ENCODE measurements at regions not wholly inside any gene's neighbourhood (a gene's known extent, or its start where the extent isn't known, plus 50 kb on each side); places are given as distances from the start of the nearest gene placed in this dataset.

- no peak for DNase-seq (ENCODE audit: low read depth)
- CTCF ChIA-PET: no interaction called here
- H3K27me3 ChIP-seq (ENCODE audit: control insufficient read depth, insufficient read depth, low read length): no peaks in the 10 kb centered on the region
- no peaks in the 10 kb centered on the region for H3K36me3 ChIP-seq (ENCODE audit: control insufficient read depth, insufficient read depth, low read length)
- no peak for TF ChIP-seq CTCF (IDR thresholded peaks at IDR 0.05; ENCODE audit: insufficient read depth, low read depth, low read length)
- no peak overlapping the region for H3K4me3 ChIP-seq (ENCODE audit: low read depth, low read length)
- POLR2A ChIA-PET: no interaction called here
Observed at GRCh38 chr5:91722736-91723467, 339.8 kb upstream of the ARRDC3 start.

GRCh38 chr5:91712718-91713117 is 329.6 kb upstream of the ARRDC3 start:
- CTCF ChIA-PET: no interaction called here
- Histone ChIP-seq H3K4me3 (ENCODE audit: low read depth, low read length) (no peak overlapping the region), H3K27me3 (ENCODE audit: control insufficient read depth, insufficient read depth, low read length) (no peaks in the 10 kb centered on the region), H3K36me3 (ENCODE audit: control insufficient read depth, insufficient read depth, low read length) (no peaks in the 10 kb centered on the region)
- POLR2A ChIA-PET: no interaction called here
- DNase-seq (ENCODE audit: low read depth): no peak
- no peak for TF ChIP-seq CTCF (IDR thresholded peaks at IDR 0.05; ENCODE audit: insufficient read depth, low read depth, low read length)

- Histone ChIP-seq H3K4me3 (ENCODE audit: low read depth, low read length) (no peak overlapping the region), H3K27me3 (ENCODE audit: control insufficient read depth, insufficient read depth, low read length) (no peaks in the 10 kb centered on the region), H3K36me3 (ENCODE audit: control insufficient read depth, insufficient read depth, low read length) (no peaks in the 10 kb centered on the region)
- DNase-seq (ENCODE audit: low read depth): no peak
- ChIA-PET POLR2A (no interaction called here), CTCF (interaction anchor here (0.6 kb wide), 1 partner anchor 1298 kb away, joined by 3 read pairs; the partner anchor contains the start of gene CETN3)
- no peak for TF ChIP-seq CTCF (IDR thresholded peaks at IDR 0.05; ENCODE audit: insufficient read depth, low read depth, low read length)
Observed at GRCh38 chr5:91707521-91707841, 324.4 kb upstream of the ARRDC3 start.

- CTCF ChIA-PET: no interaction called here
- POLR2A ChIA-PET: no interaction called here
- no peaks in the 10 kb centered on the region for H3K27me3 ChIP-seq (ENCODE audit: control insufficient read depth, insufficient read depth, low read length)
- no peaks in the 10 kb centered on the region for H3K36me3 ChIP-seq (ENCODE audit: control insufficient read depth, insufficient read depth, low read length)
- no peak for DNase-seq (ENCODE audit: low read depth)
- H3K4me3 ChIP-seq (ENCODE audit: low read depth, low read length): no peak overlapping the region
- TF ChIP-seq CTCF (IDR thresholded peaks at IDR 0.05; ENCODE audit: insufficient read depth, low read depth, low read length): no peak
Observed at GRCh38 chr5:91706785-91707520, 323.8 kb upstream of the ARRDC3 start.

- no peaks in the 10 kb centered on the region for H3K36me3 ChIP-seq (ENCODE audit: control insufficient read depth, insufficient read depth, low read length)
- ChIA-PET CTCF (no interaction called here), POLR2A (no interaction called here)
- H3K27me3 ChIP-seq (ENCODE audit: control insufficient read depth, insufficient read depth, low read length): no peaks in the 10 kb centered on the region
- H3K4me3 ChIP-seq (ENCODE audit: low read depth, low read length): no peak overlapping the region
- no peak for TF ChIP-seq CTCF (IDR thresholded peaks at IDR 0.05; ENCODE audit: insufficient read depth, low read depth, low read length)
- DNase-seq (ENCODE audit: low read depth): no peak
Observed at GRCh38 chr5:91703128-91703527, 320.0 kb upstream of the ARRDC3 start.
